Activated CD4-positive, CD25-positive, alpha-beta regulatory T cell treated with anti-CD3 and anti-CD28 coated beads, Interleukin-2, amount 50 U/mL, for 16 hours (primary cell): ENCODE measurements at regions not wholly inside any gene's neighbourhood (a gene's known extent, or its start where the extent isn't known, plus 50 kb on each side); places are given as distances from the start of the nearest gene placed in this dataset.

Experiments
- DNase-seq: peaks from one replicate; pipeline ENCODE4 v3.0.0-alpha.2; 2020; ENCODE audit warnings: low read depth, low spot score

DNA sequence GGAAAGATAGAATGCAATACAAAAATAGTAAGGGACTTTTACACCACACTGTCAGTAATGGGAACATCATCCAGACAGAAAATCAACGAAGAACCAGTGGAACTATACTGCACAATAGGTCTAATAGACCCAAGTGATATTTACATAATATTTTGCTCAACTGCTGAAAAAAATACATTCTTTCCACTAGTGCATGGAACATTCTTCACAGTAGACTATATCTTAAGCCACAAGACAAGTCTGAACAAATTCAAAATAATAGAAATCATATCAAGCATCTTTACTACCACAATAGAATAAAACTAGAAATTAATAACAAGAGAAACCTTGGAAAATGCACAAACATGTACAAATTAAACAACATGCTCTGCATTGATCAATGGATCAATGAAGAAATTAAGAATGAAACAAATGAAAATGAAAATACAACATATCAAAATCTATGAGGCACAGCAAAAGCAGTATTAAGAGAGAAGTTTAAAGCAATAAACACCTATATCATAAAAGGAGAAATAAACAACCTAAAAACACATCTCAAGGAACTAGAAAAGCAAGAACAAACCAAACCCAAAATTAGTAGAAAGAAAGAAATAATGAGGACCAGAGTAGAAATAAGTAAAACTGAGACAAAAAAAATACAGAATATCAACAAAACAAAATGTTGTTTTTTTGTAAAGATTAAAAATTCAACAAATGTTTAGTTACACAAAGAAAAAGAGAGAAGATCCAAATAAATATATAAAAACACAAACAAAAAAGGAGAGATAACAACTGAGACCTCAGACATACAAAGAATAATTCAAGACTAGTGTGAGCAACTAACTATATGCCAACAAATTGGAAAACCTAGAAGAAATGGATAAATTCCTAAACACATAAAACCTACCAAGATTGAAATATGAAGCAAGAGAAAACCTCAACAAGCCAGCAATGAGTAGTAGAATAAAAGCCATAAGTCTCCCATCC lies 51.5 kb upstream of the ANTXR2 start:
- DNase-seq: no peak
